Effector memory CD4-positive, alpha-beta T cell (primary cell): ENCODE measurements at regions not wholly inside any gene's neighbourhood (a gene's known extent, or its start where the extent isn't known, plus 50 kb on each side); places are given as distances from the start of the nearest gene placed in this dataset.
"Not testable (repeated sequence)": the region's sequence is repeated elsewhere in the genome, so short reads cannot be mapped to it uniquely, and the experiment has no call there.

Source experiments
- DNase-seq, 3 donors: peaks; one replicate each; pipeline ENCODE4 v3.0.0-alpha.2; 2020
- H3K27ac ChIP-seq: 2 replicates; pipeline ENCODE4 v1.7.0; 2013; ENCODE audit warnings: mild to moderate bottlenecking, low read length, moderate library complexity; ENCODE audit not compliant: insufficient read depth, poor library complexity, severe bottlenecking
- H3K27me3 ChIP-seq: replicated peaks from 2 replicates; pipeline ENCODE4 v1.7.0; 2013; ENCODE audit warnings: mild to moderate bottlenecking, low read length; ENCODE audit not compliant: insufficient read depth, control insufficient read depth, poor library complexity, severe bottlenecking
- H3K36me3 ChIP-seq: 2 replicates; pipeline ENCODE4 v1.7.0; 2013; ENCODE audit warnings: mild to moderate bottlenecking, low read length, moderate library complexity; ENCODE audit not compliant: control insufficient read depth, insufficient read depth
- H3K4me1 ChIP-seq: 2 replicates; pipeline ENCODE4 v1.7.0; 2013; ENCODE audit warnings: low read length, mild to moderate bottlenecking; ENCODE audit not compliant: control insufficient read depth, insufficient read depth, poor library complexity, severe bottlenecking
- H3K4me3 ChIP-seq: 2 replicates; pipeline ENCODE4 v1.7.0; 2013; ENCODE audit warnings: low read length, low read depth, mild to moderate bottlenecking; ENCODE audit not compliant: insufficient read depth, poor library complexity, severe bottlenecking
- H3K9me3 ChIP-seq: 2 replicates; pipeline ENCODE4 v1.7.0; 2013; ENCODE audit warnings: mild to moderate bottlenecking, low read length, moderate library complexity; ENCODE audit not compliant: control insufficient read depth

GRCh38 chr16:52696126-52696525 is 149.2 kb upstream of the TOX3 start:
- Histone ChIP-seq H3K4me3 (no peak overlapping the region), H3K27ac (no peak overlapping the region)

GRCh38 chr16:52690468-52690867 is 143.5 kb upstream of the TOX3 start:
- H3K27ac ChIP-seq: no peak overlapping the region
- no peaks in the 10 kb centered on the region for H3K4me1 ChIP-seq
- no peak for DNase-seq
- H3K27me3 ChIP-seq: no peaks in the 10 kb centered on the region
- no peaks in the 10 kb centered on the region for H3K9me3 ChIP-seq
- H3K36me3 ChIP-seq: no peaks in the 10 kb centered on the region
- no peak overlapping the region for H3K4me3 ChIP-seq

More at GRCh38 chr16:52696126-52696525, 149.2 kb upstream of the TOX3 start:
- DNase-seq: no peak
- Histone ChIP-seq H3K9me3 (no peaks in the 10 kb centered on the region), H3K4me1 (no peaks in the 10 kb centered on the region), H3K27me3 (no peaks in the 10 kb centered on the region), H3K36me3 (no peaks in the 10 kb centered on the region)

GRCh38 chr16:52680993-52681392 is 134.1 kb upstream of the TOX3 start:
- Histone ChIP-seq H3K27me3 (no peaks in the 10 kb centered on the region), H3K4me1 (no peaks in the 10 kb centered on the region)
- DNase-seq: no peak

GRCh38 chr16:52677501-52677900 is 130.6 kb upstream of the TOX3 start:
- DNase-seq: no peak
- H3K4me1 ChIP-seq: no peaks in the 10 kb centered on the region
- H3K4me3 ChIP-seq: no peak overlapping the region
- no peaks in the 10 kb centered on the region for H3K36me3 ChIP-seq
- H3K27me3 ChIP-seq: no peaks in the 10 kb centered on the region
- no peaks in the 10 kb centered on the region for H3K9me3 ChIP-seq
- no peak overlapping the region for H3K27ac ChIP-seq

More at GRCh38 chr16:52680993-52681392, 134.1 kb upstream of the TOX3 start:
- no peak overlapping the region for H3K4me3 ChIP-seq
- no peak overlapping the region for H3K27ac ChIP-seq
- no peaks in the 10 kb centered on the region for H3K36me3 ChIP-seq
- H3K9me3 ChIP-seq: no peaks in the 10 kb centered on the region

- Histone ChIP-seq H3K4me1 (no peaks in the 10 kb centered on the region), H3K27me3 (no peaks in the 10 kb centered on the region), H3K36me3 (no peaks in the 10 kb centered on the region), H3K9me3 (no peaks in the 10 kb centered on the region), H3K27ac (no peak overlapping the region), H3K4me3 (no peak overlapping the region)
- no peak for DNase-seq
These were observed 130.0 kb upstream of the TOX3 start for GRCh38 chr16:52676959-52677358.

GRCh38 chr16:52671590-52671989 is 124.6 kb upstream of the TOX3 start:
- no peak overlapping the region for H3K4me3 ChIP-seq
- no peak overlapping the region for H3K27ac ChIP-seq
- no peak for DNase-seq
- H3K27me3 ChIP-seq: no peaks in the 10 kb centered on the region
- H3K9me3 ChIP-seq: no peaks in the 10 kb centered on the region
- H3K36me3 ChIP-seq: no peaks in the 10 kb centered on the region
- no peaks in the 10 kb centered on the region for H3K4me1 ChIP-seq

- Histone ChIP-seq H3K4me3 (no peak overlapping the region), H3K9me3 (no peaks in the 10 kb centered on the region), H3K27ac (no peak overlapping the region), H3K36me3 (no peaks in the 10 kb centered on the region), H3K4me1 (no peaks in the 10 kb centered on the region), H3K27me3 (no peaks in the 10 kb centered on the region)
- no peak for DNase-seq
These were observed 111.0 kb upstream of the TOX3 start for GRCh38 chr16:52657924-52658323.

- not testable (repeated sequence) for H3K27ac ChIP-seq, H3K4me3 ChIP-seq, DNase-seq, H3K4me1 ChIP-seq, H3K27me3 ChIP-seq, H3K36me3 ChIP-seq, H3K9me3 ChIP-seq
These were observed 109.0 kb upstream of the TOX3 start for GRCh38 chr16:52655916-52656315.

GRCh38 chr16:52655156-52655555 is 108.2 kb upstream of the TOX3 start:
- H3K4me1 ChIP-seq, H3K27me3 ChIP-seq, H3K27ac ChIP-seq, H3K4me3 ChIP-seq, DNase-seq, H3K9me3 ChIP-seq, H3K36me3 ChIP-seq: not testable (repeated sequence)

GRCh38 chr16:52652033-52652432 is 105.1 kb upstream of the TOX3 start:
- no peak for DNase-seq
- Histone ChIP-seq H3K27ac (no peak overlapping the region), H3K9me3 (no peaks in the 10 kb centered on the region), H3K27me3 (no peaks in the 10 kb centered on the region), H3K36me3 (no peaks in the 10 kb centered on the region), H3K4me3 (no peak overlapping the region), H3K4me1 (no peaks in the 10 kb centered on the region)

GRCh38 chr16:52650789-52651188 is 103.8 kb upstream of the TOX3 start:
- Histone ChIP-seq H3K4me3 (no peak overlapping the region), H3K9me3 (no peaks in the 10 kb centered on the region), H3K27ac (no peak overlapping the region), H3K27me3 (no peaks in the 10 kb centered on the region), H3K36me3 (no peaks in the 10 kb centered on the region), H3K4me1 (no peaks in the 10 kb centered on the region)
- DNase-seq: no peak
